Suppressor macrophage treated with lipopolysaccharide for 4 hours (primary cell): ENCODE measurements at regions not wholly inside any gene's neighbourhood (a gene's known extent, or its start where the extent isn't known, plus 50 kb on each side); places are given as distances from the start of the nearest gene placed in this dataset.

Experiments used
- DNase-seq: peaks from one replicate; pipeline ENCODE4 v3.0.0-alpha.2; 2020

DNA sequence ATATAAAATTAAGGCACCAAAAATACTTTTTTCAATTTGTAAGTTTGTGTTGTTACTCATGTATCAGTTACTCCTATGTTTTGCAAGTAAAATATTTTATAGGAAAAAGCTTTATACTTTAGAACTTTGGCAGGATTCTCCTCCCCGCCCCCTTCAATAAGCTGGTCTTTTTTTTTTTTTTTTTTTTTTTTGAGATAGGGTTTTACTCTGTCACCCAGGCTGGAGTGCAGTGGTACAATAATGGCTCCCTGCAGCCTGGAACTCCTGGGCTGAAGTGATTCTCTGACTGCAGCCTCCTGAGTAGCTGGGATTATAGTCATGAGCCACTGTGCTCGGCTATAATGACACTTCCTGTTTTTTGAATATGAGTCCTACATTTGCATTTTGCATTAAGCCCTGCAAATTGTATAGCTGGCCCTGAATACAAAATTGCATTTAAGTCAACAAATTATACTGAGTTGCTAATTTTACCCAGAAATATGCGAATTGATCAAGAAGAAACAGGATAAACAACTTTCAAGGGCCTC, 192.9 kb downstream of the PIK3R1 start:
- peak; percentile 31 for DNase-seq

DNA sequence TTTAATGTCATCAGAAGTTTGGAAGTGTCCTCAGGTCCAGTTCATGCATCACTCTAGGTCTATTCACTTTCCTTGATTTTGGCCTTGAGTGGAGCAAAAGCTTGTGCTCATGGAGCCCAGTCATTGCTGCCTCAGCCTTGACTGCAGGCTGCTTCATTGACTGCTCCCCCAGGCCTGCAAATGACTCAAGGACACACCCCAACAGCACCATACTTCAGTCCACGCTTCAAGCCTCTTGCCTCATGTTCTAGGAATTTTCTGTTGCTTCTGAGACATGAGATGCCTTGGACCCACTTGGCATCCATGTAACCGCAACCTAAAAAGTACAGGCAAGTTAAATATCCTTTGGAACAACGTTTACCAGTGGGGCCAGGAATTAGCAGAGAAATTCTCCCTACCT, 193.7 kb downstream of the PIK3R1 start:
- DNase-seq: no peak

DNA sequence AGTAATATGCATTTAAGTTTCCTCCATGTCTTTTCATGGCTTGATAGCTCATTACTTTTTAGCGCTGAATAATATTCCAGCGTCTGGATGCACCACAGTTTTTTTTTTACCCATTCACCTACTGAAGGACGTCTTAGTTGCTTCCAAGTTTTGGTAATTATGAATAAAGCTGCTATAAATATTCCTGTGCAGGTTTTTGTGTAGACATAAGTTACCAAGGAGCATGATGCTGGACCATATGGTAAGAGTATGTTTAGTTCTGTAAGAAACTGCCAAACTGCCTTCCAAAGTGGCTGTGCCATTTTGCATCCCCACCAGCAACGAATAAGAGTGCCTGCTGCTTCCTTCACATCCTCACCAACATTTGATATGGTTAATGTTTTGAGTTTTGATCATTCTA, 195.6 kb downstream of the PIK3R1 start:
- no peak for DNase-seq

DNA sequence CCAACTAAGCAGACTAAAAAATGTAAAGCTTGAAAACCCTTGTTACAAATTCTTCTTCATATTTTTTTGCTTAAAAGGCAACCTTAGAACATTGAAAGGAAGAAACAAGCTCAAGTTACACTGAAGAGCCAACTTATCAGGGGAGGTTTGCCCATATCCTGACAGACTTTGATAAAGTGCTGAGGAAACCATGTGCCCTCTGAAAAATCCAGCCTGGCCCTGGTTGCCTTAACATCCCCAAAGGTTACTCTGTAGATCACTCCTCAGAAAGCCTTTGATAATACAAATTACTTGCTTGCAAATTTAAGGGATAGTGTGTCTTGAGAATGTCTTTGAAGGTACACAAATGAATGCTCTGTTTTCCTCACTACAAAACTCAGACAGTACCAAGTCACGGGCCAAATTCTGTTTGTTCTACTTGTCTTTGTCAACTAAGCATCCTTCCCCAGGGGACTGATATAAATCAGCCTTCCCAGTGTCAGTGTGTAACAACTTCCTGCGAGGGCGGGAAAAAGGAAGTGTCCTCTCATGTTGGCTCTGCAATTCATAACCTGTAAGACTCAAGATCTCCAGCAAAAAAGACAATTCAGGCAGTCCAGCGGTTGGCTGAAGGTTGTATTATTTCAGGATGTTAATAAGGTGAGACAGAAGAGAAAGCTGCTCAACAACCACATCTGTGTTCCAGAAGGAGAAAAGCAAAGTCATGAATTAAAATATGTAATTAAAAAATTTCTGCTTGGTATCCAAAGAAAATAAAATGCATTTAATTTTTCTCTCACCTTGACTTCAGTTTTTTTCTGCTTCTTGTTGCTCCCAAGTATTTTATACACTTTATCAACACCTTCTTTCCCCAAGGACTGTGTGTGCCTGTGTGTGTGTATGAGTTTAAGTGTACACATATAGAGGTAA, 199.9 kb downstream of the PIK3R1 start:
- peak; percentile 74 for DNase-seq

DNA sequence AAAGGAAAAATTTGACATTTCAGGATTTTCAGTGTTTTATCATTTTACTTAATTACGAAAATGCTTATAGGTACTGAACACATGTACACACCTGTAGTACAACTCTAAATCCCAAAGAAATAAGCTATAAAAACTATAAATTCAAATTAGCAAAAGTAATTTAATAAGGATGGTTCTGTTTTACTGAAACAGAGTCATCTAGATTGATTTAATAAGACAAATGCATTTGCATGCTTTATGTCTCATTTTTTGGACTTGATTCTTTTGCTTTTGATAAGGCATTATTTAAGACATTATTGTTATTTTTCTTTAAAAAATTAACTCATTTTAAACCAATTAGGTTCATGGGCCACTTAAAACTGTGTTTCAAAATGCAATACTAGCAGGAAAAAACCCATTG, 201.2 kb downstream of the PIK3R1 start:
- no peak for DNase-seq

DNA sequence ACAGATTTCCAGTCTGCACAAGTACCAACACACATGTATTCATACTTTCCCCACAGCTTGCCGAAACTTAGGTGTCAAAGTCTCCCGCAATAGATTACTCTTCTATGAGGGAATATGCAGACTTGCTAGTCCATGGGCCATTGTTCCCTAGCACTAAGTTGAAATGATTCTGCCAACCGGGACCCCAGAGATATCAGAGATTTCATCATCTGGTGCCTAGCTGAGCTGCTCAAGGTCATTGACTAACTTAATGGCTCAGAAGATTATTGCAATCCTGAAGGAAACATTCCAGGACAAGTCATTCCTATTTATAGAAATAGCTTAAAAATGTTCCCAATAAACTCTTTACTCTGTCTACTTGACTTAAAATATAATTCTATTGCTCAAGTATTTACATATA, 202.6 kb downstream of the PIK3R1 start:
- DNase-seq: no peak

DNA sequence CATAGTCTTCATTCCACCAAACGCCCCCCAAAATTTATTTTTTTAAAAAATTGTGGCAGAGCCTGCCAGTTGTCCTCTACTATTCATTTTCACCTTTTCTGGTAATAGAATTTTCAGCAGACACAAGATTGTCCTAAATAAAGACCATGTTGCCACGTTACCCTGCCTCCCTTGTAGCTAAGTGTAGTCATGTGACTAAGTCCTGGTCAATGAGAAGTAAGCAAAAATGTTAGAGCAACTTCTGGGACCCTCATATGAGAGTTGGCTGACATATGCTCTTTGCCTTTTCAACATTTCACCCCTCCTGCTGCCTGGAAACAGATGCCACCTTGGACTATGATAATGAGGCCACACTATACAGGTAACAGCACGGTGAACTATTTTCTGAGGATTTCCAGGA, 203.1 kb downstream of the PIK3R1 start:
- DNase-seq: no peak

DNA sequence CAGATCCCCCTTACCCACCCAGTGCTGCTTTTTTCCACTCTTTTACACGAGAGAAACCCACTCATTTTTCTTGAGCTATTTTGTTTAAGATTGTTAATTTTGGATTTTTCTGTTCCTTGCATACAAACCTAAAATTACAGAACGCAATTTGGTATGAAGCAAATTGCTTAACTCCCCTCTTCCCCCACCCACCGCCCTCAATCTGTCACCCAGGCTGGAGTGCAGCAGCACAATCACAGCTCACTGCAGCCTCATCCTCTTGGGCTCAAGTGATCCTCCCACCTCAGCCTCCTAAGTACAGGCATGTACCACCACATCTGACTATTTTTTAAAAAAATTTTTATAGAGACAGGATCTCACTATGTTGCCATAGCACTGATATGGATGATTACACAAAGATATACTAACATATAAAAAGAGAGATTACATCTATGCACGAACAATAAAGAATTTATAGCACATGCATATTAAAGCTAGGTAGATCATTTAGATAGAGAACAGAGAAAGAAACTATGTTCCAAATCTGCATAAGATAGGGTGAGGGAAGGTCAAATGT, 203.6 kb downstream of the PIK3R1 start:
- DNase-seq: no peak

DNA sequence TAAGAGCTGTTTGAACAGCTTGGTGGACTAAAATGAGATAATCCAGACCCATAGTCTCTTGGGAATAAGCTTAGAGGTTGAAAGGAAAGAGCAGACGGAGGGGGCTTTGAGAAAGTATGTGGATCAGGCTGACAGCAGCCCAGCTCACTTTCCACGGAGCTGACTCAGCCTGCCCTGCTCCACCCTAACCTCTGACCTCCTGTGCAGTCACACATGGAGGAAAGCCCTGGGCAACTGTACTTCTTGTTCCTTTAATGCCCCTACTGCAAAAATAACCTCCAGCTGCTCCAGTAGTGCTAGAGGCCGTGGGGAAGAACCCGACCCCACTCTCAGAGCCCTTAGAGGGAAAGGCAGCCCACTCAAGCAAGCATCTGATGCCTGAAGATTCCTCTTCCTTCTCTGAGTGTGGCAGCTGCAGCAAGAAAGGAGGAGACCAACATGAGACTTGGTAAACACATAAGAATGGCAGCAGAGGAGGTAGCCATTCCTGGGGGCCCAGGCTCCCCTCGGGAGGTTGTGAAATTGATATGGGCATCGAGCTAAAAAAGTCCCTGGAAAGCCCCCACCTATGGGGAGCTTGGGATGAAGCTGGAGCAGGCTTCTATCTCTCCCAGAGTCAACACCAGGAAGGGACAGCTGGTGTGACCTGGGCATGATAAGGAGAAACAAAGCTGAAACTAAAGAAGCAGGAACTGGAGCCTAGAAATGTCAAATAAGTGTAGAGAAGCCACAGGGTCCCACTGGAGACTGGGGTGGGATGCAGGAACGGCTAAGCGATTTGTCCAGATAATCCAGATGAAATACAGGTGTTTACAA, 204.3 kb downstream of the PIK3R1 start:
- peak; percentile 53 for DNase-seq

DNA sequence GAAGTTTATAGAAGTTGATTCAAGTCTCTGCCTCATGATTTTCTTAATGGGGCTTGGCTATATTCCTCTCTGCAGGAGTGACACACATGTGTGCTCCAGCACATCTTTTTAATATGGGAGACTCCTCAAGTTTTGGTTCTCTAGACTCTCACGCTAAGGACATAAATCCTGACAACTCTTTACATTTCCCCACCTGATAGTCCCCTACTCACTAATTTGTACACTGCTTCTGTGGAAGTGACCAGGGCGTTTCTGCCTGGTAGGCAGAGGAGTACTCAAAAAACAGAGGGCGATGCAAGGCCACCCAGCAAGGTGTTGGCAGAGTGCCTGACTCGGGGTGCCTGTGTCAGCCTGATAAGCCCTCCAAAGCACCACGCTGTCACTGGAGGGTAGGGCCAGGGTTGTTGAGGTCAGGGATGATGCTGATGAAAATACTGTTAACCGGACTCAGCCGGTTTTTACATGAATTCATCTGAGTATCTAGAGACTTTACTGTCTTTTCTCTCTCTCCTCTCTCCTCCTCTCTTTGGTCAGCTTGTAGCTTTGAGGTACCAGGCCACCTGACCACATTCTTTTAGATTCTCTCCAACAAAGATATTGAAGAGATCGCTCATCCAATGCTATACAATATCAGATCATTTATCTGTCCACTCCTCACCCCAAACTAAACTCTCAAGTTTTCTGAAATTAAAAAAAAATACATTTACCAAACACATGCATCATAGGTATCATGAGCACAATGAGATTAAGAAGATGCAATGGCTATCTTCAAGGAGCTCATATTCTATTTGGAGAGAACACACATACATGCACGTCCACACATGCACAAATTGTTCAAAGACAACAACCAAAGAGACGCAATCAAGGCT, 205.2 kb downstream of the PIK3R1 start:
- DNase-seq: no peak

DNA sequence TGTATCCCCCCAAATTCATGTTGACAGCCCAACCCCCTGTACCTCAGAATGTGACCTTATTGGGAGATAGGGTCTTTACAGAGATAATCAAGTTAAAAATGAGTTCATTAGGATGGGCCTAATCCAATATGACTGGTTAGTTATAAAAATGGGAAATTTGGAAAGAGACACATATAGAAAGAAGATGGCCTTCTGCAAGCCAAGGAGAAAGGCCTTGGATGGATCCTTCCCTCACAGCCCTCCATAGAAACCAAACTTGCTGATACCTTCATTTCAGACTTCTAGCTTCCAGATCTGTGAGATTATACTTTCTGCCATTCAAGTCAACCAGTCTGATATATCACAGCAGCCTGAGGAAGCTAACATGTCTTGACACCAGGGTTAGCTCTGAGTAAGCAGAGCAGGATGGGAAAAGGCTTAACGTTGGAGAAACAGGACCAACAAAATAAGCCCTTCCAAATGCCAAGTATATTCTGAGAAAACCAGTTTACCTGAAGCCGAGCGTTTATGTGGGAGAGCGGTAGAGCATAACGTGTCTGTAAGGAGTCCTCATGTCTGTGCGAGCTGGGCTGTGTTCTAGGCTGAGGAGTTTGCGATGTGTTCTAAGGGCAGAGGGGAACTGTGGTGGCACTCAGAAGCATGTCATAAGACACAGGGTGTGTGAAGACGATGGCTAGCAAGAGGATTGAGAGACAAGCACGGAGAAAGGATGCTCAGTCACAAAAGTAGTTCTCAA, 206.1 kb downstream of the PIK3R1 start:
- DNase-seq: no peak

DNA sequence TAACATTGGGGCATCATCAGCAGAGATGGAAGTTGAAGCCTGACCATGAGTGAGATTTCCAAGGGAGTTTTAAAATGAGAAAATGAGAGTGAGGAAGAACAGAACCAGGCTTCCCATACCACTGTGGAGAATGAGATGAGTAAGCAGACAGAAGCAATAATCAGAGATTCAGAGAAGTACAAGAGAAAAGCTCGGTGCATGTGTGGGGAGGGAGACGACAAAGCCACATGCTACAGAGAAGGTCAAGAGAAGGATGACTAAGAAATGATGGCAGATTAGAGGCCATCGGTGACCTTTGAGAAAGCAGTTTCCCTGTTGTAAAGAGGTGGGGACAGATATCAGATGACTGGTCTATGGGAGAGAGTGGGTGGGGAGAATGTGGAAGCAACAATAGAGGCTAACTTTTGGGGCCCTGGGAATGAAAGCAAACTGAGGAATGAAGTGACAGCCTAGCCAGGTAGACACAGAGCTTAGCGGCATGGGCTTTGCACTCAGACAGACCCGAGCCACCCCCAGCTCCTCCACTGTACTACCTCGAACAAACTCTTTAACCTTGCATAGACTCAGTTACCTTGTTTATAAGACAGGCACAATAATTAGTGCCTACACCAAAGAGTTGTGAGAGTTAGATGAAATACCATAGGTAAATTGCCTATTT, 207.7 kb downstream of the PIK3R1 start:
- DNase-seq: peak; percentile 93

DNA sequence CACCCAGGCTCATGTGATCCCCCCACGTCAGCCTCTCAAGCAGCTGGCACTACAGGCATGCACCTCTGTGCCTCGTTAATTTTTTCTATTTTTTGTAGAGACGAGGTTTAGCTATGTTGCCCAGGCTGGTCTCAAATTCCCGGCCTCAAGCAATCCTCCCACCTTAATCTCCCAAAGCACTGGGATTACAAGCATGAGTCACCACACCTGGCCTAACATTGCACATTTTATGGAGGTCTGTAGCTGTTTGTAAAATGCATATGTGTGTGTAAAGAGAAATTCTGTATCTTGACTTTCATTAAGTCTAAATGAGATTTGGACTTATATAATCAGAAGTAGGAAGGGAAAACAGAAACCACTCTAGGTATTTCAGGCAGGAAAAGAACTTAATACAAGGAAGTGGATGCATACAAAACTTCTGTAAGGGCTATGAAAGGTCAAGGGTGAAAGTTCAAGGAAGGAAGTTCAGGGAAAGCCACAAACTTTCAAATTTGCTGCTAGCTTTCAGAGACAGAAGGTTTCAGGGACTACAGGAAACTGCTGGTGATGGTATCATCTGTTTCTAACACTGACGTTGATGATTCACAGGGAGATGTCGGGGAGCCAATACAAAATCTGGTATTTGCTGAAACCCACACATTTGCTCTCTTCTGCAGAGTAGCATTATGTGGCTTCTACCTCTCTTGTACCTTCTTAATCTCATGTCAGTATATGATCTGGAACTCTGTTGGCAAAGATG, 209.4 kb downstream of the PIK3R1 start:
- peak; percentile 90 for DNase-seq

DNA sequence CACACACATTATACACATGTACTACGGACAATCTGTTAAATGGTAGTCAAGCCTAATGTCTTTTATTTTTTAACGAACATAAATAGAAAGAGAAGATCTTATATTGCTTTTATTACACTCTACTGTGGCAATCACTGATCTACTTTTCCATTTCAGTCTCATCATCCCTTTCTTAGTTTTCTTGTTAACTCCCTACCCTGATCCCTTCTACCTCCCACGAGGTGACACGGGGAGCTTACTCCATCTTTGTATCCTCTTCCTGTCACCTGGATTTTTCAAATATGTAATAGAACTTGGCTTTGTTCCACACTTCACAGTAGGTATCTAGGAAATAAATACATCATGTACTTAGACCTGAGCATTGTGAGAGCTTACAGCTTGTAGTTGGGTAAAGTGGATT, 211.0 kb downstream of the PIK3R1 start:
- no peak for DNase-seq

DNA sequence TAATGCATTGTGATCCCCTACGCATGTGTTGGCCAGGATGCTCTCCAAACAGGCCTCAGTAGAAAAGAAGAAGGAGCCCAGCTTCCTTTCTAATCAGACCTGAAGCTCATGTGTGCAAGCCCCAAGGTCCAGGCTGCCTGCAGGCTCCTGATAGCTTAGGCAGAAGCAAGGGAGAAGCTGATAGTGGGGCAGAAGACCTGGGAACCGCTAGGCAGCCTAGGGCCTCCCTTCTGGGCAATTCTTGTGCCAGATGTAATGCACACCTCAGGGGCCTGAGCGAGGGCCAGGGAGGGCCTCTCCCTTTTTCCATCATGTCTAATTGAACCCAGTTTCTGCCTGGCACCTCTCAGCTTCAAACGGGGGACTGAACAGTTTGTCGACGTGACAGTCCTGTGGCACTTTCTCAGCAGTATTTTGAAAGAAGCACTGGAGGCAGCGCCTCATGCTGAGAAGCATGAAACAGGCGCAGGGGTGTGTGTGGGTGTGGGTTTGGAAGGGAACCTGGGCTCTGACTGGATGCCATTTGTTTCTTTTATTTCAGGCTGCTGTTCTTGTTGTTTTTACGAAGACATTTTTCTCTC, 212.8 kb downstream of the PIK3R1 start:
- DNase-seq: no peak

DNA sequence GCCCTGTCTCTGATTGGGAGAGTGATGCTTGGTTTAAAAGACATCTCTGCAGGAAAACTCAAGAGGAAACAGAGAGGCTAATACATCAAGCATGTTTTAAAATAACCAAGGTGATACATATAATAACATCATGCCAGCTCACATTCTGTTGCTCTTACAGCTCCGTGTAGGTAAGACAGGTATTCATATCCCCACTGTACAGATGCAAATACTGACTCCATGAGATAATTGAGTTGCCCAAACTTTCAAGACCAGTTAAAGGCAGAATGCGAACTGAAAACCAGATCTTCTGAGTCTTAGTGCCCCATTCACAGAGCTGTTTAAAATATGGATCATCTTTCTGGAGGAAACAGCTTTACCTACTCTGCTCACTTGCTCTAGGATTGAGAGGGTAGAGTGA, 214.0 kb downstream of the PIK3R1 start:
- DNase-seq: no peak

DNA sequence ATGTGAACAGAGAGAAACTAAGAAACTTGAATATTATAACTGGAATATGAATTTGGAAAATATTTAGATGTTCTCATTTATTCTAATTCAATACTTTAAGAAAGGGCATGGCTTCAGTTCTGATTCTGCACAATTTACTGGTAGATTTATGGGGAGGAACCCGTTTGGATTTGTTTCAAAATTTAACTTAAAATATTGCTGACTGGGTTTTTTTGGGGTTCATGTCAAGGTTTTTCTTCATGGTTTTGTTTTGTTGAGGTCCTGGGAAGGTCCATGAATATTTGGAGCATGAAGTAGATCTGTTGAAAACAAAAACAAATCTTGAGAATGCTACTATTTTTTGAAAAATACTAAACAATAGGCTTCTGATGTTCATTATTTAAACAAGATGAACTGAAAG, 214.7 kb downstream of the PIK3R1 start:
- DNase-seq: no peak

DNA sequence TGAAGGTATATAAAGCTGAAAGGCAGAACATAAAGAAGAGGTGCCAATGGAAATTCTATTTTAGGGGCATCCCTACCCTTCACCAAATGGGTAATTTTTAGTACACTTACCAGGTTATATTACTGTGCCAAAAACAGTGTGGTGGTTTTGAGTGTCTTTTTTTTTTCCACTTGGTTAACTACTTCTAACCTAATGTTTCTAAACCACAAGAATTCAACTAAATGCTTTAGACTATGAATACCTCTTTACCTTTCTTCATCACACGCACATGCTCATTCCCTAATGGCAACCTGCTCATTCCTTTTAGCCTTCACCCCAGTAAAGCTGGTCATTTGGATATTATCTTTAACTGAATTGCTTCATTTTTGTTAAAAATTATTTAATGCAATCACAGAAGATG, 215.6 kb downstream of the PIK3R1 start:
- DNase-seq: no peak

DNA sequence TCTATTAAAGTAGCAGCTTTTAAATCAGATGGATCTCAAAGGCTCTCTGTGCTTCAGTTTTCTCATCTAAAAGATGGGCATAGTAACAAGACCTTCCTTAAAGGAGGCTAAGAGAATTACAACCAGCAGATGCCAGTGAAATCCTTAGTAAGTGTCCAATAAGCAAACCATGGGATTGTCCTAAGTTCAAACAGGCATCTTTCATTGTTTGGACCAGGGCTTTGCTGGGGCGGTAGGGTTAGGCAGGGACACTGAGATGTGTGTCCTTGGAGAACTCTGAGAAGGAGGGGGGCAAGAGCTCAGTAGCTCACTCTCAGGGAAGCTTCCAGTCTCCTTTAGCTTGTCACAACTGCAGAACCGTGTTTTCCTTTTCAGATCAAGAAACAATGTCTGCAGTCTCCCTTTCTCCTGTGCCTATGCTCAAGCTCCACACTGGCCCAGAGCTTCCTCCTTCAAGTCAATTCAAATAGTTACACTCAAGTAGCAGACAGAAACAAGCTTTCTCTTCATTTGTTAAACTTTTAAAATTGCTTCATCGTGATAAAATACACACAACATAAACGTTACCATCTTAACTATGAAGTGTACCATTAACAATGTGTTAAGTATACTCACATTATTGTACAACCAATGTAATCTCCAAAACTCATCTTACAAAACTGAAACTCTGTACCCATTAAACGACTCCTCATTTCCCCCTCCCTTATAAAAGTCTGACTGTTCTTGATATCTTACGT, 216.2 kb downstream of the PIK3R1 start:
- DNase-seq: peak; percentile 23
